GM23338 (cell line): ENCODE measurements at regions not wholly inside any gene's neighbourhood (a gene's known extent, or its start where the extent isn't known, plus 50 kb on each side); places are given as distances from the start of the nearest gene placed in this dataset.

Source experiments
- EZH2 ChIP-seq: fragments of 200-600 bp; sonication (generic); IDR thresholded peaks from one replicate; pipeline ENCODE4 v1.8.0; 2017; ENCODE audit warnings: antibody characterized with exemption, mild to moderate bottlenecking, low read depth; ENCODE audit not compliant: unreplicated experiment
- EZH2phosphoT487 ChIP-seq: fragments of 200-600 bp; sonication (generic); IDR thresholded peaks from one replicate; pipeline ENCODE4 v1.8.1; 2018; ENCODE audit warnings: antibody characterized with exemption; ENCODE audit not compliant: unreplicated experiment
- POLR2AphosphoS5 ChIP-seq: IDR thresholded peaks from 2 replicates; pipeline ENCODE4 v1.6.1; 2016; ENCODE audit warnings: antibody characterized with exemption, low read depth
- TF ChIP-seq, protein P1 (sequence below), 2 experiments: fragments of 200-600 bp in 1 of 2; sonication (generic) in 1 of 2; conservative IDR thresholded peaks; 2 replicates each; pipeline versions ENCODE4 v1.5.1 to v1.6.1; 2016 to 2017; ENCODE audit warnings: antibody characterized with exemption in 2 of 2, low read depth in 2 of 2, mild to moderate bottlenecking in 2 of 2, moderate library complexity in 1 of 2
- TF ChIP-seq, protein P2 (sequence below): IDR thresholded peaks from 2 replicates; pipeline ENCODE4 v1.6.1; 2016; ENCODE audit warnings: antibody characterized with exemption

DNA sequence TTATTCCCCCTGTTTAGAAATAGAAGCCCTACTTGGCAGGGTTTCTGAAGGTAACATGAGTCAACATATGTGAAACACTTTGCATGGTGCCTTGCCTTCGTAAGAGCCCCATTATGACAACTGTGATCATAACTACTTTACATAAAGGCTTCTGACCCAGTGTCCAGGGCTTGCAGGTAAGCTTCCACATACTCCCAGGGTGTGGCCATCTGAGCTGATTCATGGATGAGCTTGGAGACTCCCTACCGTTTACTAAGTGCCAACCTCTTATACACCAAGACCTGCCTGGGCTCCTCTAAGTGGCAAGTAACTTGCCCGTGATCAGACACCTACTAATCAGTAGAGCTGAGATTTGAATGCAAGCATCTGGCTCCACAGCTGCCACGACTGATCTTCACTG, 62.8 kb upstream of the C5orf58 start:
- no peak for TF ChIP-seq EZH2phosphoT487
- TF ChIP-seq, protein P1, sequence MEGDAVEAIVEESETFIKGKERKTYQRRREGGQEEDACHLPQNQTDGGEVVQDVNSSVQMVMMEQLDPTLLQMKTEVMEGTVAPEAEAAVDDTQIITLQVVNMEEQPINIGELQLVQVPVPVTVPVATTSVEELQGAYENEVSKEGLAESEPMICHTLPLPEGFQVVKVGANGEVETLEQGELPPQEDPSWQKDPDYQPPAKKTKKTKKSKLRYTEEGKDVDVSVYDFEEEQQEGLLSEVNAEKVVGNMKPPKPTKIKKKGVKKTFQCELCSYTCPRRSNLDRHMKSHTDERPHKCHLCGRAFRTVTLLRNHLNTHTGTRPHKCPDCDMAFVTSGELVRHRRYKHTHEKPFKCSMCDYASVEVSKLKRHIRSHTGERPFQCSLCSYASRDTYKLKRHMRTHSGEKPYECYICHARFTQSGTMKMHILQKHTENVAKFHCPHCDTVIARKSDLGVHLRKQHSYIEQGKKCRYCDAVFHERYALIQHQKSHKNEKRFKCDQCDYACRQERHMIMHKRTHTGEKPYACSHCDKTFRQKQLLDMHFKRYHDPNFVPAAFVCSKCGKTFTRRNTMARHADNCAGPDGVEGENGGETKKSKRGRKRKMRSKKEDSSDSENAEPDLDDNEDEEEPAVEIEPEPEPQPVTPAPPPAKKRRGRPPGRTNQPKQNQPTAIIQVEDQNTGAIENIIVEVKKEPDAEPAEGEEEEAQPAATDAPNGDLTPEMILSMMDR (conservative IDR thresholded peaks at IDR 0.05; ENCODE audit: low read depth in 2 of 2) = no peak
- TF ChIP-seq EZH2 = no peak
- TF ChIP-seq, protein P2, sequence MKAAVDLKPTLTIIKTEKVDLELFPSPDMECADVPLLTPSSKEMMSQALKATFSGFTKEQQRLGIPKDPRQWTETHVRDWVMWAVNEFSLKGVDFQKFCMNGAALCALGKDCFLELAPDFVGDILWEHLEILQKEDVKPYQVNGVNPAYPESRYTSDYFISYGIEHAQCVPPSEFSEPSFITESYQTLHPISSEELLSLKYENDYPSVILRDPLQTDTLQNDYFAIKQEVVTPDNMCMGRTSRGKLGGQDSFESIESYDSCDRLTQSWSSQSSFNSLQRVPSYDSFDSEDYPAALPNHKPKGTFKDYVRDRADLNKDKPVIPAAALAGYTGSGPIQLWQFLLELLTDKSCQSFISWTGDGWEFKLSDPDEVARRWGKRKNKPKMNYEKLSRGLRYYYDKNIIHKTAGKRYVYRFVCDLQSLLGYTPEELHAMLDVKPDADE = no peak
- TF ChIP-seq POLR2AphosphoS5 = no peak
